GM18868 (cell line): ENCODE measurements at regions not wholly inside any gene's neighbourhood (a gene's known extent, or its start where the extent isn't known, plus 50 kb on each side); places are given as distances from the start of the nearest gene placed in this dataset.

ENCODE experiments used
- ATAC-seq: cut with Tn5 transposase; IDR thresholded peaks from one replicate; pipeline ENCODE4 v1.9.1; 2021; ENCODE audit warnings: mild to moderate bottlenecking, moderate library complexity; ENCODE audit not compliant: unreplicated experiment

- ATAC-seq = no peak
Measured at GRCh38 chr20:59403261-59403961, 103.0 kb downstream of the EDN3 start.

- no peak for ATAC-seq
Measured at GRCh38 chr20:59403962-59404314, 103.5 kb downstream of the EDN3 start.

GRCh38 chr20:59404749-59405148 lies 104.3 kb downstream of the EDN3 start:
- no peak for ATAC-seq

- no peak for ATAC-seq
Measured at GRCh38 chr20:59405226-59406200, 105.1 kb downstream of the EDN3 start.

DNA sequence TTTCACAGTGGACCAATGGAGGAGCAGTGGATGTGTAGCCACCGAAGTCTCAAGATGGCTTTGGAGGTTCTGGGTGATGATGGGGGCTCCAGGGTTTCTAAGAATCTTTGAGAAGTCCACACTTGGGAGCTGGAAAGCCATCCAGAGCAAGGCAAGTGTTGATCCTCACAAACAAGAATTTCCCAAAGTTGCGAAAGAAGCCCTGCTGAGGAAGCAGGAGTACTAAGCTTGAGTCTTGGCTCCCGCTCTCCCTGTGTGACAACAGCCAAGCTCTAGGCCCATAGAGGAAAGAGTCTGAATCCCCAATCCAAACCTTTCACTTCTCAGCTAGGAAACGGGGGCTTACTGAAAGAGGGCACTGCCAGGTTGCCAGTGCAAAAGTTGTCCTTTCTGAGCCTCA lies 106.0 kb downstream of the EDN3 start:
- ATAC-seq = no peak

DNA sequence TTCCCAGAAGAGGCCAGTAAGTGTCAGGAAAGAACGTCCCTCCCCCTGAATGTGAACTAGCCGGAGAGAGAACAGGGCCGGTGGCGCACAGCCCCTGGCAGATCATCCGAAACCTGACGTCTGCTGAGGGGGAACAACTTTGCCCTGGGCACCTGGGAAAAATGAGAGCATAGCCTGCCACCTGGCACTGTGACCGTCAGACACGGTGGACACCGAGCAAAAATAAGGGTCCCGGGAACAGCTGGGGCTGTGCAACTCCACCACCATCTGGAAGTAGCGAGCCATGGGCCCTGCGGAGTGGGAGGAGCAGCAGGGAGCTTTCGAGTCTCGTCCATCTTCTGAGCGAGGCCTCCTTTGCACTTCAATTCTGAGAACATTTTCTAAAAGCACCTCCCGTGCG lies 110.8 kb downstream of the EDN3 start:
- no peak for ATAC-seq

DNA sequence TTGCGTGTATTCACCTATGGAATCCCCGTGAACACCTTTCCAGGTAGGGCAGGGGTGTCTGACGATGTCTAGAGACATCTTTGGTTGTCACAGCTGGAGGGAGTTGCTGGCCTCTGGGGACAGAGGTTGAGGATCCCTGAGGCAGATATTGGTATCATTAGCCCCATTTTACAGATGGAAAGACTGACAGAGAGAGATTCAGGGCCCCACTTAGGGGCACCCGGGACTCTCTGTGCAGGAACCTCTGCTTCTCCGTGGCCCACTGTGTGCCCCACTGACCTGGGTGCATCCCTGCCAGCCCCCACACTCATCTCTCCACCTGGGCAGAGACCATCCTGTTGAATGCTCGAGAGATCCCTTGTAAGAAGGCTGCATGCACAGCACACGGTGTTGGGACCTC lies 111.2 kb downstream of the EDN3 start:
- no peak for ATAC-seq

GRCh38 chr20:59412181-59412580 lies 111.8 kb downstream of the EDN3 start:
- no peak for ATAC-seq

GRCh38 chr20:59412875-59413284 lies 112.5 kb downstream of the EDN3 start:
- ATAC-seq = no peak

GRCh38 chr20:59413326-59413865 lies 113.0 kb downstream of the EDN3 start:
- no peak for ATAC-seq

DNA sequence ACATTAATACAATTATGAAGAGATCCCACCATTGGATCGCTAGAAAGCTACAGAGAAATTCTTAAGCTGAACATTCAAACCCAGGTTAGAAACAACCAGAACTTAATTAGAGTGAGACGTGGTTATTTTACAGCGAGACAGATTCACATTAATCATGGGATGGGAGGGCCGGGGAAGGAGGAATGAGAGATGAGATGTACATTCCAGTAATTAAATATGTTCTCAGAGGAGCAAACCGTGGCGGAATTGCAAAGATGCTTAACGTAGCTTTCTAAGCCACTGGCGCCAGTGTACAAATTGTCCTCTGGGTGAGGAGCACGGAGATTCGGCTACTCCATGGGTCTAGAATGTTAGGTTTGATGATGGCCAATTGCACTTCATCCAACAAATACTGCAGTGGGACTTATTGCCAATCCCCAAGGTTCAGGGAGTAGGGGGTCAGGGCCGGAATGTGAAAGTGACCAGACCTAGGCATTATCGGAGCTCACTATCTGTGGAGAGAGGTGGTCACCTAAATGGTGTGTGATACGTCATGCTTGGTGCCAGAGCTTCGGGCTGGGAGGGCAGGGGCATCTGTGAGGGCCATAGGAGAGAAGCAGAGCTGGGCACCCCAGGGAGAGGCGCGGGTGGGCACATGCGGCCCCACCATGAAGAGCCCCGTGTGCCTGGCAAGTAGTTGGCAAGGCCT lies 114.7 kb downstream of the EDN3 start:
- ATAC-seq = no peak

DNA sequence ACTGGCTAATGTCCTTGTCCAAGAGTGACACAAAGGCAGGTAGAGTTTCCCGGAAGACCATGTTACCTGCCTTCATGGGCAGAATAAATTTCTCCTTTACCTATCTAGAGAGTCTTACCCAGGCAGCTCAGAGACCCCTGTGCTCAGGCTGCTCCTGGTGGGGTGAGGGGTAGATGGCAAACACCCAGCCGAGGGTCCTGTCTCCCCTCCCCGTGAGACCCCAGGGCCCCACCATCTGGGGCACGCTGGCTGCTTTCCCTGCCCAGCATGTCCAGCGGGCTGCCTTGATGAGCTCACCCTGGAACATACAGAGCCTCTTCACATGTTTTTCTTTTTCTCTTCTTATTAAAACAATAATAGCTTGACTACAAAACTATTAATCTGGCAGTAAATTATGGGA lies 116.5 kb downstream of the EDN3 start:
- ATAC-seq = no peak

DNA sequence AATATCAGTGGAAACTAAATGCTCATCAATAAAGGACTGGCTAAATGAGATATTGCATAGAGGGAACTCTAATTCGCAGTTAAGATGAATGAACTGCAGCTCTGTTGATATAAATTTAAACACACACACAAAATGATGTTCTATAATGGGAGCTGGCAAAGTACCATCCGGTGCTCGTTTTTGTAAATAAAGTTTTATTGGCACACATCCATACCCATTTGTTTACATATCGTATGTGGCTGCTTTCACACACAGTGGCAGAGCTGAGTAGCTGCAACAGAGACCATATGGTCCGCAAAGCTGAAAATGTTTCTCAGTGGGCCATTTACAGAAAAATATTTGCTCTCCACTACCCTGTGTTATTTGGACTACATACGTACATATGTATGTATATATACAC lies 120.7 kb downstream of the EDN3 start:
- no peak for ATAC-seq

DNA sequence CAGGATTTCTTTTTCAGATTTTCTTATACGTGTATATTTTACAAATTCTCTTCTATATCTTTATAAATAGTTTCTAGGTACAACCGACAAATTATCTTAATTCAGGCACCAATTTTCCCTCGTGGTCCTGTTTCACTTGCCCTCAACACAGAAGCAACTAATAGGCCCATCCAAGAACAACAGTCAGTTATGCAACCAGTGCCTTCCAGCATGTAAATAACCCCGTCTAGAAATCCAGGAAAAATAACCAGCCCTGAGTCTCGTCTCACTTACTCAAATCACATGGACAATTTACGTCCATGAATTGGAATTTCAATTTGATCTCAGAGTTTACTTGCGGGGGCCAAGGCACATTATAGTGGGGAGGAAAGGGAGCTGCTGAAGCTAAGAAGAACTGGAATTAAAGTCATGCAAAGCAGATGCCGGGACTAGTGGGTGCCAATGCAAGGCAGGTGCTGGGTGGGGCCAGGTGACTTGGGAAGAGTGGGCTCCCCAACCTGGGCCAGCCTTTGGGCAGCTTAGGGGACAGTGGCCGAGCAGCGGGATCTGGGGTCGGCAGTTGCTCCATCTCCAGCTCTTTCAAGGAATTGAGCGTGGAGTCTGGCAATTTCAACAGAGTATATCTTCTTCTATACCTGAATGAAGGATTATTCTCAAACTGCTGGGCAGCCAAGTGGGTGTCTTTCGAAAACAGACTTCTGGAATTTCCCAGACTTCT lies 121.7 kb downstream of the EDN3 start:
- ATAC-seq = no peak

GRCh38 chr20:59422872-59423544 lies 122.6 kb downstream of the EDN3 start:
- no peak for ATAC-seq

DNA sequence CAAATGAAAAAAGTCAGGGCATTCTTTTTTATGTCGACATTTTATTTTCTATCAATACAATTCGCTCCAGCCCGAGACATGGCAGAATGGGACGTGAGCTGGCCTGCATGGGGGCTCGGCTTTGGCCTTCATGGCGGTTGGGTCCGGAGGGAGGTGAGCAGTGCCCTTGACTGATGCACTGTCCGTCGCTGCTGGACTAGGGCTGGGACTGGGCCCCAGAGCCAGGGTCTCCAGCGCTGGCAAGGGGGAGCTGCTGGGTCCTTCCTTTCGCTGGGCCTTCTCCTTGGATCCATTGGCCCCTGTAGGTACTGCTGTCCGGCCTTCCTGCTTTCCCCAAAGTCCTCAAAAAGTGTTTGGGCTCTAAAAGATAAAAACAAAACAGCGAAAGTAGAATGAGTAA lies 124.6 kb downstream of the EDN3 start:
- ATAC-seq = no peak

DNA sequence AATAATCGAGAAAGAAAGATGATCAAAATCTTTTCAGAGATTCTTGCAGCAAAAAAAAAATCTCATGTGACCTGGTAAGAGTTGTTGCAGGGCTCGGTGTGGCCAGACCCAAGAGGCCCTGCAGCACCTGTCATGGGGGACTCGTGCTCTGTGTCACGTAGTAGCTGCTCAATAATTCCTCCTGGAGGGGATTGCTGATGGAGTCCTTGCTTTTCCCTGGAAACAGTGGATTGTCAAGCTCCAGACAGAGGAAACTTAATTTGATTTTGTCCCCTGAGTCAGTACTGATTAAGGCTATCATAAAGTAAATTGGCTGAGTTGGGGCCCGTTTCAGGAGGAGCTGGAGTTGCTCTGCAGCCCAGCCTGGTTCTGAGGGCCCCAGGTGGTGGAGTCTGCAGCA lies 125.2 kb downstream of the EDN3 start:
- ATAC-seq = no peak

- ATAC-seq = no peak
Measured at GRCh38 chr20:59428006-59428405, 127.6 kb downstream of the EDN3 start.

- no peak for ATAC-seq
Measured at GRCh38 chr20:59428441-59429205, 128.2 kb downstream of the EDN3 start.
